C1 segment of cervical spinal cord (tissue), 14 donors: ENCODE measurements at regions not wholly inside any gene's neighbourhood (a gene's known extent, or its start where the extent isn't known, plus 50 kb on each side); places are given as distances from the start of the nearest gene placed in this dataset.

Experiments
- DNase-seq, 14 donors: peaks; one replicate each; lab custom pipeline; 2025; lab: John Stamatoyannopoulos, UW

DNA sequence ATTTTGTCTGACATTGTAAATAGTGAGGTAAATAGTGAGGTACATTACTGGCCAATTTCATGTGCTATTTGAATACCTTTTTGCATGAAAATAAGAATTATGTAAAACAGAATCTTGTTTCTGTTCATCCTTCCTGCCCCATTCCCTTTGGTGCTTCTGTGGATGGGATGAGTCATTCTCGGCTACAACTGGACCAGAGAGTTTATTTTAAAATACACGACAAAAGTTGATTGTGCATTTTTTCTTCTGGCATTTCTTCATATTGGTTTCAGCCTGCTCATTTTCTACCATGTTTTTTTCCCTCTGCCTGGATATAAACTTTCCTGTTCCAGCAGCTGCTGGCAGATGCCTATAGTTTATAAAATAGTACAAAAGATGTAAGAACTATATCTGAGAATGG lies 107.5 kb downstream of the CYSLTR2 start:
- no peak for DNase-seq

DNA sequence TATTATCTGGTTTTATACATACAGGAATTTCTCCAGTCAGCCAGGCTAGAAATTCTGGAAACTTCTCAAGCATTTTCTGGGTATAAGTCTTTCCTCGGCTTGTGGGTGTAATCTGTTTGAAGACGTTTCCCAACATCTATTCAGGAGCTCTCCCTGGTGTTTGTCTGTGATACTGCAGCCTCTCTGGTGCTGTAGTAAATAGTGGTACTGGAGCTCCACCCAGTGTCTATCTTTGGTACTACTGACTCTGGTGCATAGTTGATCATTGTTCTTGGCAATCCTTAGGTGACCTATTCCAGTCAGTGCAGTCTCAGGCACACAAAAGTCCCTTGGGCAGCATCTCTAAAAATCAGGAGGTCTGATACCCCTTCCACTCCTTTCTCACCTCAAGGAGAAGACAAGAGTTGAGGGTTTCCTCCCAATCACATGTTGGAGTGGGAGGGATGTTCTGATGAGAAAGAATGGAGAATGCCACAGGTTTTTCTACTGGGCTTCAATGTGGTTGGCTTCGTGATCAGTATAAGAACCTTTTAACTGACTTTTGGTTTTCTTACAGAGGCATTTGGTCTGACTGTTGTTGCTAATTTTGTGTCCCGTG lies 115.5 kb downstream of the CYSLTR2 start:
- peak in 12 of 14 donors; percentile 10 to 81 (median 52) for DNase-seq

GRCh38 chr13:48770372-48770771 lies 116.6 kb downstream of the CYSLTR2 start:
- DNase-seq, result no peak

- DNase-seq, result no peak
Observed at GRCh38 chr13:48772908-48773307, 119.2 kb downstream of the CYSLTR2 start.

DNA sequence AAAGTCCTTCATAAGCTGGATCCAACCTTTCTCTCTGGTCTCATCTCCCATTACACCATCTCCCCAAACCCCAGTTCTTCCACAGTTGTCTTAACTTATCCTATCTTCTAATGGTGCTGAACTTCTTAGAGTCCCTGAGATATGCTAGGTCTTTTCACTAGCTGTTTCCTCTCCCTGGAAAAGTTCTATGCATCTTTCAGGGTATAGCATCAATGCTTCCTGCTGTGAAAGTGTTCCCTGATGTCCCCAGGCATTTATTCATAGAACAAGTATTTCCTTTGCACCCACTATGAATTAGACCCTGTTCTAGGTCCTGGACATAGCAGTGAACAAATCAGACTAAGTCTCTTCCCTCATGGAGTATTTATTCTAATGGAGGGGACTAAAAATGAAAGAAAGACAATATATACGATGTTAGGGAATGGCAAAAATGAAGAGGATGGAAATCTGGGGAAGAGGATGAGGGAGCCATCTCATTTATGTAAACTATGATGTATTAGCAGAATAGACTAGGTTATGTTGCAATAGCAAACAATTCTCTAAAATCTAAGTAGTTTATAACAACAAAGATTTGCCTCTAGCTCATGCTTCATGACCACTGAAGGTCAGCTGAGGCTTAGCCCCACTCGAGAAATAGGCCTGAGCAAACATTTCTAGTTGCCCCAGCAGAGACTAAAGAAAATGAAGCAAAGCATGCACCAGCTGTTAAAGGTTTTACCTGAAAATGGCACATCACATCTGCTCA lies 120.0 kb downstream of the CYSLTR2 start:
- no peak for DNase-seq

DNA sequence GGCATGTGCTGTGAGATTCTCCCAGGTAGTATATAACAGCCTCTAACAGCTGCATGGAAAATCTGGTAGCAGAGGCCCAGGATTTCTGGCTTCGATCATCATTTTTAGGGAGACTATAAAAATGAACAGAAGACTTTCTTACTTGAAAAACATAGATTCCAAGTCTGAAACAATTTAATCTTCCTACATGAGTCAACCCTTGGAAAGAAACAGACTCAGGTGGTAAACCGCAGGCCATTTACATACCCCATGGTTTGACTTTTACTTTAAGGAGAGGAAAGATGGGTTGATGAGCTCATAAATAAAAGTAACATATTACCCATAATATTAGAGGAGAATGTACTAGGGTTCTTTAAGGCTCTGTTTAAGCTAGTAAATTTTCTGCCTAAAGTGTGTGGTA lies 121.6 kb downstream of the CYSLTR2 start:
- DNase-seq, result no peak

- no peak for DNase-seq
Observed at GRCh38 chr13:48775804-48776203, 122.1 kb downstream of the CYSLTR2 start.

GRCh38 chr13:48776401-48776800 lies 122.7 kb downstream of the CYSLTR2 start:
- DNase-seq, result no peak

DNA sequence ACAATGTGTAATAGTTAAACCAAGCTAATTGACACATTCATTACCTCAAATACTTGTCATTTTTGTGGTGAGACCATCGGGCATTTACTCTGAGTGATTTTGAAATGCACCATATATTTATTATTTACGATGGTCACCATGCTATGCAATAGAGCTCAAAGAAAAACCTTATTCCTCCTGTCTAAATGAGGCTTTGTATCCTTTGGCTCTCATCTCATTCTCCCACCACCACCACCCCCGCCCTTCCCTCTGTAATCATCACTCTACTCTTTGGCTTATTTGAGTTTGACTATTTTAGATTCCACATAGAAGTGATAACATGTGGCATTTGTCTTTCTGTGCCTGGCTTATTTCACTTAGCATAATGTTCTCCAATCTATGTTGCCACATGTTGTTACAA lies 124.9 kb downstream of the CYSLTR2 start:
- DNase-seq, result no peak

DNA sequence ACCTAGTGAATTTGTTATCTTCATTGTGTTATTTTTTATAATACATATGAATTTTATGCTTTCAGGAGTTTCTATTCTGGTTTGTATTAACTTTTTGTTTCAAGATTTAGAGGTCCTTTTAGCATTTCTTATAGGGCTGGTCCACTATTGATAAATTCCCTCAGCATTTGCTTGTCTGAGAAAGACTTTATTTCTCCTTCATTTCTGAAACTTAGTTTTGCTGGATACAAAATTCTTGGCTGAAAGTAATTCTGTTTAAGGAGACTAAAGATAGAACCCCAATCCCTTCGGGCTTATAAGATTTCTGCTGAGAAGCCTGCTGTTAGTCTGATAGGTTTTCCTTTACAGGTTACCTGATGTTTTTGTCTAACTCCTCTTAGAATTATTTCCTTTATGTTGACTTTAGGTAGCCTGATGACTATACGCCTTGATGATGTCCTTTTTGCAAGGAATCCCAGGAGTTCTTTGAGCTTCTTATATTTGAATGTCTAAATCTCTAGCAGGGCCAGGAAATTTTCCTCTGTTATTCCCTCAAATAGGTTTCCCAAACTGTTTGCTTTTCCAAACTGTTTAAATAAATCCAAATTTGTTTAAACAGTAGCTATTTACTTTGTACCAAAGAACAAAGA lies 127.1 kb downstream of the CYSLTR2 start:
- no peak for DNase-seq

DNA sequence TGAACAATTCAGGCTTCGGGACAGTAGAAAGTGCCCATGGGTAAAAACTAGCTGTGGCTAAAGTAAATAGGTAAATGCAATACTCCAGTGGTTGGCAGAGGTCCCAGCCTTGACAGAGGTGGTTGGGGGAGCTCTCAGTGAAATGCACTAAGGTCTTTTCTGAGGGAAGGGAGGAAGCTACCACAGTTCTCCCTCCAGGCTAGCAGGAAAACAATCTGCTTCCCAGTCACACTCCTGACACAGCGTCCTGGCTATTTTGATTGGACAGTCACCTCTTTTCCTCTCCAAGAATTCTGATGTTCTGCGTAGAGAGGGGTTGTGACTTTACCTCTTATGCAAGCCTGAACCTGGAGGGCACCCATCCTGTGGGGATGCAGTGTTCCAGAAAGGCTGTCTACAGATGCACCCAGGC lies 128.7 kb downstream of the CYSLTR2 start:
- DNase-seq, result no peak

DNA sequence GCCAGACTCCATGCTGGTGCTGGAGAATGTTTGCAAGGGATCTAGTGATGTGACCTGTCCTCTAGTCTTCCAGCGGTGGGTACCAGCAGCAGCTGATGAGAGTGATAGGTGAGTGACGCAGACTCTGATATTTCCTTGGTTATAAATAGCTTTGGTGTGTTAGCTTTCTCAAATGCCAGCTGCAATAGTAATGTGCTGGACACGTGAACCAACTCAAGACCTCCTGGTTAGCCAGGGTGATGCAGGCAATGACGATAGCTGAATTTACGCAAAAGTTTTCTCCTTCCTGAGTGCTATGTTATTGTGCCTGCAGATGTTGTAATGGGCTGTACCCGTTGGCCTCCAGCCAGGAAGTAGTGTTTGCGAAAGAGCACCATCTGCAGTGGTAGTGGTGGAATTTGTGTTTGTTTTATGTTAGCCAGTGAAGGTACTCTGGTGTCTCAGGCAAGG lies 129.5 kb downstream of the CYSLTR2 start:
- peak in 2 of 14 donors; percentile 1 to 30 for DNase-seq

GRCh38 chr13:48783695-48784230 lies 130.0 kb downstream of the CYSLTR2 start:
- no peak for DNase-seq

GRCh38 chr13:48784916-48785548 lies 131.3 kb downstream of the CYSLTR2 start:
- no peak for DNase-seq

DNA sequence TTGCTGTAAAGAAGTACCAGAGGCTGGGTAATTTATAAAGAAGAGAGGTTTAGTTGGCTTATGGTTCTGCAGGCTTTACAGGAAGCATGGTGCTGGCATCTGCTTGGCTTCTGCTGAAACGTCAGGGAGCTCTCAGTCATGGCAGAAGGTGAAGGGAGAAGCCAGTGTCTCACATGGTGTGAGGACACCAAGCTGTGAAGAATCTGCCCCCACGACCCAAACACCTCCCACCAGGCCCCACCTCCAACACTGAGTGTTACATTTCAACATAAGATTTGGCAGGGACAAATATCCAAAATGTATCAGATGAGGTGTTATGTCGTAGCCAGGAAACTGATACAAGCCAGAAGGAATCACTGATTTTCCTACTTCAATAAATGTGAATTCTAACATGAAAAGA lies 136.5 kb downstream of the CYSLTR2 start:
- no peak for DNase-seq

DNA sequence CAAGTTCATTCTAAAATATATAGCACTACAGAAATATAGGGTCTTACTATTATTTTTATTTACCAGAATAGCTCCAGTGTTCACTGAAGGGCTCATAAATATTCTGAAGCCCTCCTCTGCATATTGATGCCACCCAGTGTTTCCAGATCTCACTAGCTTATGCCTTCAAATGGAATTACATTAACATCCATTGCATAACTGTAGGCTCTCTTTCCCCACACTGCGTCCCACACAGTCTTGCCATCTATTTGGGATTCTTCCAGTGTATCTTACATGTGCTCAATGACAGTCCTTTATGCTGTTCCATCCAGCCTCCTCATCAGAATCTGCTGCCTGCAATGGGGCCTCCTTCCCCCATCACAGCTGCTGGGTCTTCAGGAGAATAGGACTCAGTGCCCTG lies 137.2 kb downstream of the CYSLTR2 start:
- no peak for DNase-seq

GRCh38 chr13:48797127-48797526 lies 143.4 kb downstream of the CYSLTR2 start:
- no peak for DNase-seq

- DNase-seq, result no peak
Observed at GRCh38 chr13:48797761-48798160, 144.0 kb downstream of the CYSLTR2 start.

DNA sequence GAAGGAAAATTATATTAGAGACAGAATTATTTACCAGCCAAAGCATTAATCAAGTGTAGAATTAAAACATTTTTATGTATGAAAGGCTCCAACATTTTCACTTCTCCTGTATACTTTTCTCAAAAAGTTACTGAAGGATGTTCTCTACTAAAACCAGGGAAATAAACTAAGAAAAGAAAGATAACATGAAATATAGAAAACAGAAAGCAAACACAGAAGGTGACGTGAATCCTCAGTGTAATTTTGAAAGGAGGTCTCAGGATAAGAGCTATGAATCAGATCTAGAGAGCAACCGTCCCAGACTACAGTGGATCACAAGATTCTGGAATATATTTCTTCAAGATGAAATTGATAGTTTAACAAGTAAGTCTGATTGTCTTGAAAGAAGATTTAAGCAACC lies 144.5 kb downstream of the CYSLTR2 start:
- no peak for DNase-seq

- DNase-seq, result no peak
Observed at GRCh38 chr13:48801255-48801654, 147.5 kb downstream of the CYSLTR2 start.

- DNase-seq, result no peak
Observed at GRCh38 chr13:48804821-48805601, 151.3 kb downstream of the CYSLTR2 start.
